Right lobe of liver (tissue), 4 donors: ENCODE measurements at regions not wholly inside any gene's neighbourhood (a gene's known extent, or its start where the extent isn't known, plus 50 kb on each side); places are given as distances from the start of the nearest gene placed in this dataset.

Experiments used
- POLR2A ChIP-seq: fragments of 450-650 bp; IDR thresholded peaks from one replicate; pipeline ENCODE4 v1.6.1; 2017; ENCODE audit warnings: antibody characterized with exemption, mild to moderate bottlenecking
- TF ChIP-seq, protein P1 (sequence below), 4 donors: fragments of 200-600 bp in 3 of 4; fragments of 450-650 bp in 1 of 4; IDR thresholded peaks; one replicate each; pipeline versions ENCODE4 v1.5.1 to v1.8.0; 2016 to 2022; ENCODE audit warnings: antibody characterized with exemption in 4 of 4, mild to moderate bottlenecking in 2 of 4
- donor health status: DM: no; HTN: no; CAD: no.
- donor health status: DM: no; HTN: no; CAD: no.
- donor health status: DM: no; HTN: yes; CAD: no.

DNA sequence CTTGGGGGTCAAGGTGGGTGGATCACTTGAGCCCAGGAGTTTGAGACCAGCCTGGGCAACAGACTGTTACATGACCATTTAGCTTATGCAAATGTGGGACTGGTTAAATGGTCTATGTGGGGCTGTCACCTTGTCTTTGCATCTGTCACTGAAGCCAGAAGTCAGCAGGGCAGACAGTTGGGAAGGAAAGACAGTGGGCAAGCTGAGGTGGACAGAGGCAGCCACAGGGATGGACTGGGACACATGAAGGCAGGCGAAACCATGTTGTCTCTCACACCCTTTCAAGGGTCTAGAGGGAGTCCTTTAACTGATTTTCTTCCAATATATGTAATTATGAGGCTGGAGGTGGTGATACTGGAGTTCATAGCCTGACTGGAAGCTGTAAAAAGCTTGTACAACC is 426.4 kb downstream of the TMEM121 start:
- TF ChIP-seq POLR2A: no peak
- TF ChIP-seq, protein P1, sequence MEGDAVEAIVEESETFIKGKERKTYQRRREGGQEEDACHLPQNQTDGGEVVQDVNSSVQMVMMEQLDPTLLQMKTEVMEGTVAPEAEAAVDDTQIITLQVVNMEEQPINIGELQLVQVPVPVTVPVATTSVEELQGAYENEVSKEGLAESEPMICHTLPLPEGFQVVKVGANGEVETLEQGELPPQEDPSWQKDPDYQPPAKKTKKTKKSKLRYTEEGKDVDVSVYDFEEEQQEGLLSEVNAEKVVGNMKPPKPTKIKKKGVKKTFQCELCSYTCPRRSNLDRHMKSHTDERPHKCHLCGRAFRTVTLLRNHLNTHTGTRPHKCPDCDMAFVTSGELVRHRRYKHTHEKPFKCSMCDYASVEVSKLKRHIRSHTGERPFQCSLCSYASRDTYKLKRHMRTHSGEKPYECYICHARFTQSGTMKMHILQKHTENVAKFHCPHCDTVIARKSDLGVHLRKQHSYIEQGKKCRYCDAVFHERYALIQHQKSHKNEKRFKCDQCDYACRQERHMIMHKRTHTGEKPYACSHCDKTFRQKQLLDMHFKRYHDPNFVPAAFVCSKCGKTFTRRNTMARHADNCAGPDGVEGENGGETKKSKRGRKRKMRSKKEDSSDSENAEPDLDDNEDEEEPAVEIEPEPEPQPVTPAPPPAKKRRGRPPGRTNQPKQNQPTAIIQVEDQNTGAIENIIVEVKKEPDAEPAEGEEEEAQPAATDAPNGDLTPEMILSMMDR (IDR thresholded peaks at IDR 0.05): no peak
